ENCODE measurements at regions not wholly inside any gene's neighbourhood (a gene's known extent, or its start where the extent isn't known, plus 50 kb on each side); places are given as distances from the start of the nearest gene placed in this dataset.

GRCh38 chr4:66820681-66821080 is 724.6 kb downstream of the CENPC start:
- no peak overlapping the region for H3K4me3 ChIP-seq
- no peak for TF ChIP-seq CTCF (IDR thresholded peaks at IDR 0.05)
- no peak for DNase-seq
- H3K27ac ChIP-seq: no peak overlapping the region
- H3K27me3 ChIP-seq: no peaks in the 10 kb centered on the region
- H3K36me3 ChIP-seq: no peaks in the 10 kb centered on the region
- no peaks in the 10 kb centered on the region for H3K9me3 ChIP-seq
- H3K4me1 ChIP-seq: no peaks in the 10 kb centered on the region

- Histone ChIP-seq H3K4me1 (no peaks in the 10 kb centered on the region), H3K36me3 (no peaks in the 10 kb centered on the region), H3K9me3 (no peaks in the 10 kb centered on the region), H3K4me3 (no peak overlapping the region), H3K27ac (no peak overlapping the region), H3K27me3 (no peaks in the 10 kb centered on the region)
- no peak for DNase-seq
- TF ChIP-seq POLR2A (IDR thresholded peaks at IDR 0.05) (no peak), CTCF (IDR thresholded peaks at IDR 0.05) (no peak)
These were observed 731.0 kb downstream of the CENPC start for GRCh38 chr4:66814277-66814676.

- Histone ChIP-seq H3K9me3 (no peaks in the 10 kb centered on the region), H3K4me3 (no peak overlapping the region), H3K27ac (no peak overlapping the region), H3K27me3 (no peaks in the 10 kb centered on the region), H3K36me3 (no peaks in the 10 kb centered on the region), H3K4me1 (no peaks in the 10 kb centered on the region)
- TF ChIP-seq POLR2A (IDR thresholded peaks at IDR 0.05): no peak
- TF ChIP-seq CTCF (IDR thresholded peaks at IDR 0.05): no peak
- no peak for DNase-seq
These were observed 739.7 kb downstream of the CENPC start for GRCh38 chr4:66805582-66805981.

- no peaks in the 10 kb centered on the region for H3K36me3 ChIP-seq
- no peak overlapping the region for H3K27ac ChIP-seq
- no peaks in the 10 kb centered on the region for H3K27me3 ChIP-seq
- H3K4me3 ChIP-seq: no peak overlapping the region
- TF ChIP-seq CTCF (IDR thresholded peaks at IDR 0.05) (no peak), POLR2A (IDR thresholded peaks at IDR 0.05) (no peak)
- no peaks in the 10 kb centered on the region for H3K9me3 ChIP-seq
- DNase-seq: no peak
- H3K4me1 ChIP-seq: no peaks in the 10 kb centered on the region
These were observed 740.3 kb downstream of the CENPC start for GRCh38 chr4:66804979-66805378.

- no peak for TF ChIP-seq CTCF (IDR thresholded peaks at IDR 0.05)
- TF ChIP-seq POLR2A (IDR thresholded peaks at IDR 0.05): no peak
- no peak overlapping the region for H3K4me3 ChIP-seq
- no peaks in the 10 kb centered on the region for H3K27me3 ChIP-seq
- DNase-seq: no peak
- no peaks in the 10 kb centered on the region for H3K36me3 ChIP-seq
- H3K9me3 ChIP-seq: no peaks in the 10 kb centered on the region
- no peak overlapping the region for H3K27ac ChIP-seq
- no peaks in the 10 kb centered on the region for H3K4me1 ChIP-seq
These were observed 747.7 kb downstream of the CENPC start for GRCh38 chr4:66797608-66798007.

- H3K4me1 ChIP-seq: no peaks in the 10 kb centered on the region
- no peak for DNase-seq
- no peaks in the 10 kb centered on the region for H3K27me3 ChIP-seq
- H3K27ac ChIP-seq: no peak overlapping the region
- no peak for TF ChIP-seq POLR2A (IDR thresholded peaks at IDR 0.05)
- no peak for TF ChIP-seq CTCF (IDR thresholded peaks at IDR 0.05)
- H3K36me3 ChIP-seq: no peaks in the 10 kb centered on the region
- no peaks in the 10 kb centered on the region for H3K9me3 ChIP-seq
- H3K4me3 ChIP-seq: no peak overlapping the region
These were observed 749.6 kb downstream of the CENPC start for GRCh38 chr4:66795724-66796123.
